ENCODE measurements at regions not wholly inside any gene's neighbourhood (a gene's known extent, or its start where the extent isn't known, plus 50 kb on each side); places are given as distances from the start of the nearest gene placed in this dataset.

- DNase-seq (ENCODE audit: low read depth in 1 of 2, low spot score in 1 of 2): no peak
Measured at GRCh38 chr7:144997512-144997911, 161.7 kb upstream of the TPK1 start.

GRCh38 chr7:144995495-144995894, 159.6 kb upstream of the TPK1 start:
- no peak for DNase-seq (ENCODE audit: low read depth in 1 of 2, low spot score in 1 of 2)

GRCh38 chr7:144991041-144991440, 155.2 kb upstream of the TPK1 start:
- DNase-seq (ENCODE audit: low read depth in 1 of 2, low spot score in 1 of 2): no peak

GRCh38 chr7:144987686-144988085, 151.8 kb upstream of the TPK1 start:
- no peak for DNase-seq (ENCODE audit: low read depth in 1 of 2, low spot score in 1 of 2)

- DNase-seq (ENCODE audit: low read depth in 1 of 2, low spot score in 1 of 2): no peak
Measured at GRCh38 chr7:144982133-144982532, 146.3 kb upstream of the TPK1 start.

GRCh38 chr7:144975882-144976281, 140.0 kb upstream of the TPK1 start:
- DNase-seq (ENCODE audit: low read depth in 1 of 2, low spot score in 1 of 2): no peak

- DNase-seq (ENCODE audit: low read depth in 1 of 2, low spot score in 1 of 2): no peak
Measured at GRCh38 chr7:144969787-144970186, 133.9 kb upstream of the TPK1 start.

GRCh38 chr7:144960763-144961162, 124.9 kb upstream of the TPK1 start:
- no peak for DNase-seq (ENCODE audit: low read depth in 1 of 2, low spot score in 1 of 2)

GRCh38 chr7:144957998-144958397, 122.1 kb upstream of the TPK1 start:
- DNase-seq (ENCODE audit: low read depth in 1 of 2, low spot score in 1 of 2): no peak

GRCh38 chr7:144955422-144955821, 119.6 kb upstream of the TPK1 start:
- DNase-seq (ENCODE audit: low read depth in 1 of 2, low spot score in 1 of 2): no peak

GRCh38 chr7:144941127-144941526, 105.3 kb upstream of the TPK1 start:
- DNase-seq (ENCODE audit: low read depth in 1 of 2, low spot score in 1 of 2): no peak

- DNase-seq (ENCODE audit: low read depth in 1 of 2, low spot score in 1 of 2): no peak
Measured at GRCh38 chr7:144937199-144937598, 101.3 kb upstream of the TPK1 start.

- DNase-seq (ENCODE audit: low read depth in 1 of 2, low spot score in 1 of 2): no peak
Measured at GRCh38 chr7:144936314-144936713, 100.5 kb upstream of the TPK1 start.

- no peak for DNase-seq (ENCODE audit: low read depth in 1 of 2, low spot score in 1 of 2)
Measured at GRCh38 chr7:144910411-144910810, 74.6 kb upstream of the TPK1 start.

- no peak for DNase-seq (ENCODE audit: low read depth in 1 of 2, low spot score in 1 of 2)
Measured at GRCh38 chr7:144908943-144909556, 73.2 kb upstream of the TPK1 start.

GRCh38 chr7:144908324-144908723, 72.5 kb upstream of the TPK1 start:
- no peak for DNase-seq (ENCODE audit: low read depth in 1 of 2, low spot score in 1 of 2)

- DNase-seq (ENCODE audit: low read depth in 1 of 2, low spot score in 1 of 2): no peak
Measured at GRCh38 chr7:144907577-144907976, 71.7 kb upstream of the TPK1 start.

- DNase-seq (ENCODE audit: low read depth in 1 of 2, low spot score in 1 of 2): no peak
Measured at GRCh38 chr7:144903201-144903600, 67.3 kb upstream of the TPK1 start.

GRCh38 chr7:144892761-144893160, 56.9 kb upstream of the TPK1 start:
- DNase-seq (ENCODE audit: low read depth in 1 of 2, low spot score in 1 of 2): no peak

All from activated CD4-positive, alpha-beta T cell treated with anti-CD3 and anti-CD28 coated beads, Interleukin-2, amount 50 U/mL, for 24 hours (primary cell).